AG09319 (cell line): ENCODE measurements at regions not wholly inside any gene's neighbourhood (a gene's known extent, or its start where the extent isn't known, plus 50 kb on each side); places are given as distances from the start of the nearest gene placed in this dataset.

Experiments
- DNase-seq: peaks from one replicate; pipeline ENCODE4 v3.0.0-alpha.2; 2010; ENCODE audit warnings: low read depth; ENCODE audit errors: extremely low read depth
- CTCF ChIP-seq: IDR thresholded peaks from 2 replicates; pipeline ENCODE4 v1.5.1; 2011; ENCODE audit warnings: low read depth, mild to moderate bottlenecking, inconsistent platforms, low read length, moderate library complexity

GRCh38 chr11:87384078-87384729, 346.5 kb downstream of the TMEM135 start:
- TF ChIP-seq CTCF: no peak
- DNase-seq: no peak

GRCh38 chr11:87374038-87374807, 336.5 kb downstream of the TMEM135 start:
- no peak for DNase-seq
- TF ChIP-seq CTCF: no peak
